Mesenteric fat pad (tissue), 1 donor: ENCODE measurements at regions not wholly inside any gene's neighbourhood (a gene's known extent, or its start where the extent isn't known, plus 50 kb on each side); places are given as distances from the start of the nearest gene placed in this dataset.

Source experiments
- DNase-seq: peaks from one replicate; pipeline ENCODE4 v3.0.0-alpha.2; 2020; ENCODE audit warnings: low spot score
- donor health status: DM: yes; HTN: yes; CAD: no.

DNA sequence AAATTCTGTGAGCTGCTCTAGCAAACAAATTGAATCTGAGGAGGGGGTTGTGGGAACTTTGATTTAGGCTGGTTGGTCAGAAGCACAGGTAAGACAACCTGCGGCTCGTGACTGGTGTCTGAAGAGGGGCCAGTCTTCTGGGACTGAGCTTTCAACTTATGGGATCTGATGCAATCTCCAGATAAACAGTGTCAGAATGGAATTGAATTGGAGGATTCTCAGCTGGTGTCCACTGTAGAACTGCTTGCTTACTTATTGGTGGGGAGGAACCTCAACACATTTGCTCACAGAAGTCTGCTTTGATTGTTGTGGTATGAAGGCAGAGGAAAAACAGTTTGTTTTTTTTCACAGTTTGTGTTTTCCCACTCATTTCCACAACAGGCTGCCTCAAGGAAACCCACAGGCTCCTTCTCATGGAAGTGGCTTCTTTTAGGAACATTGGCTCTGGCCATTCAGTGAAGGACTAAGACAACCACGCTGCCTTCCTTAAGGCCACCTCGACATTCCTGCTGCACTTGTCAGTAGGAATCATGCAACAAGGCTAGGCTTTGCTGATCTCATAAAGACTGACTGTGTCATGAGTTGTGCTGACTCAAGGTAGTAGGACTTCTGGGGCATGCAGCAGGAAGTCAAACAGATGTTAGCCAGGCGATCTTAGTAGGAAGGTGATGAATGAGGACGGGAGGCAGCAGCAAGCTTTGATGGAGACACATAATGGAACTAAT lies 104.7 kb downstream of the TSN start:
- no peak for DNase-seq

DNA sequence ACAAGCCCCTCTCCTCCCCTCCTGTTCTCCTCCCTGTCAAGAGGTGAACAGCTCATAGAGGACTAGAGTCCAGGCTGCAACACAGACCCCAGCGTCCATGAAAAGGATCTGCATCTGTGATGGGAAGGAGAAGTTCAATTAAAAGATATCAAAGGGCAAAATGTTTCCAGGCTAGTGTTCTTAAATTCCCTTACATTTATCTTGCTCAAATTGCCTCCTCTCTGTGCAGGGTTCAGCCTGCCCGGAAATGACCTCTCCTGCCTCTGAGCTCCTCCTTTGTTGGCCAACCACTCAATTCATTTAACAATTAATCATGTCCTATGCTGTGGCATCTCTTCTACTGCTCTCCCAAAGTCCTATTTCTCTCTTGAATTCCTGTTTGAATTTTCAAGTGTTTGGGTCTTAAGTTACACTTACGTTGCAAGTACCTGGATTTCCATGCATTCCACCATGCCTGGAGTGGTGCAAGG lies 105.3 kb downstream of the TSN start:
- DNase-seq = no peak

DNA sequence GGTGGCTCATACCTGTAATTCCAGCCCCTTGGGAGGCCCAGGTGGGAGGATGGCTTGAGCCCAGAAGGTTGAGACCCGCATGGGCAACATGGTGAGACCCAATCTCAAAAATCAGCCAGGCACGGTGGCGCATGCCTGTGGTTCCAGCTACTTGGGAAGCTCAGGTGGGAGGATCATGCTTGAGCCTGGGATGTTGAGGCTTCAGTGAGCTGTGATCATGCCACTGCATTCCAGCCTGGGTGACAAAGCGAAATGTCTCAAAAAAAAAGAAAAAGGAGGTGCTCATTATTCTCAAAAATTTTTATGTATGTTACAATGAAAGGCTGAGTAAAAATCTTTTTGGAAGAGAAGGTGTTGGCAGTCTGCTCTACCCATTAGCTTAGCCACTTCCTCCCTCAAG lies 106.8 kb downstream of the TSN start:
- no peak for DNase-seq

DNA sequence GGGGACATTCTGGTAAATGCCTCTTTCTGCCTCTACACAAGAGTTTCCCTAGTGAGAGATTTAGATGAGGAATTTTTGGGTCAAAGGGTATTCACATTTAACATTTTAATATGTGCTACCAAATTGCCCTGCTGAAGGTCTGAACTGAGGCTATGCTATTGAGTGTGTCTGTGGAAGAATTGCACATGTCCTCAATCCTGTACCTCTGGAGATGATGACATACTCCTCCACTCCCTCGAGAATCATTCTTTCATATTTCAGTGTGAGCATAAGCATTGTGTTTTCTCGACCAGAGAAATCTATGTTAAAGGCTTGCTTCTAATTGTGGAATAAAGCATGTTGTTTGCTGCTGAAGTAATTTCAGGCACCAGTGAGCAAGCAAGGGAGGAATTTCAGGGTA lies 110.5 kb downstream of the TSN start:
- no peak for DNase-seq

DNA sequence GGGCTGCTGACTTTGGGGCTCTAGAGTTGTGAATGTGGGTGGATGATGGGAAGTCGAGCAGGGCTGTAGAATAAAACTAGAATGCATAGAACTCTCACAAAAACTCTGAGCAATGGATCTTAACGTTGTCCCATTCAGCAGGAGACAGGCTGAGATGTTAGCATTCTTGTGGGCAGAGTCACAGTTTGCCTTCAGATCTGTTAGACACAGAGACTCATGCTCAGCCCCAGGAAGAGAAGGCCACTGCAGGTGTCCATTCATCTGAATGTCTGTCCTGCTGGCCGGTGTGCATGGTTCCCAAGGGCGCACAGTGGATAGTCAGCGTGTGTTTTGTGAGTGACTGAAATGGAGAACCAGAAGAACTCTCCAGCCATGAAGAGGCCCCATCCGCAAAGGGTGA lies 111.3 kb downstream of the TSN start:
- no peak for DNase-seq

DNA sequence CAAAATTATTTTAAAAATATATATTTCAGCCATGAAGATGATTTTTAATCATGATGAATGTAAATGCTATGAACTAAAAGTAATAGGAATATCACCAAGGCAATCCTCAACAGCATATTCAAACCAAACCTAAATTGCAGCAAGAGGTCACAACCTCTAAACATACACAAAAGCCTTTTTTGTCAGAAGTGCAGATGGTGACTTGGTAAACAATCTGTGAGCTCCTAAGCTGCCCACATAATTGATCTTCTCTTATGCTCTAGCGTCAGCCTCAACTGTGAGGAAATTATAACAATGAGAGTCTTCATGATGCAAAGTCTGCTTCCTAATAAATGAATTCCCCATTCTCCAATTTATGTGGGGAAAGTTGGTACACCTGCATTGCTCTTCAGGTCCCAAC lies 113.2 kb downstream of the TSN start:
- DNase-seq = no peak

DNA sequence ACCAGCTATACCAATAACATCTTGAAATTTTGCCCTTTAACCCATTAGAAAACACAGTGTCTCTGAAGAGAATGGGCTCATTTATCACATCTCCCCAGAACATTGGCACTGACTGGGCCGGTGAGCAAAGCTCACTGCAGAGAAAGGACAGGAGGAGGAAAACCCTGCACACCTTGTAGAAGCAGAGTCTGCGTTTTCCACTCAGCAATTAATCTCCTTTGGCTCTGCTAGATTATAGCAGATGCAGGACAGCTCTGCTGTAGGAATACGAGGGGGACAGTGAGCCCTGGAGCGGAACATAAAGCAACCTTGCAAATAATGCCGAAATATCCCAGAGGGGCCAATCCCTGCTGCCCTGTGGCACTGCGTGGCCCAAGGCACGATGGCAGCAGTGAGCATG lies 113.9 kb downstream of the TSN start:
- no peak for DNase-seq

DNA sequence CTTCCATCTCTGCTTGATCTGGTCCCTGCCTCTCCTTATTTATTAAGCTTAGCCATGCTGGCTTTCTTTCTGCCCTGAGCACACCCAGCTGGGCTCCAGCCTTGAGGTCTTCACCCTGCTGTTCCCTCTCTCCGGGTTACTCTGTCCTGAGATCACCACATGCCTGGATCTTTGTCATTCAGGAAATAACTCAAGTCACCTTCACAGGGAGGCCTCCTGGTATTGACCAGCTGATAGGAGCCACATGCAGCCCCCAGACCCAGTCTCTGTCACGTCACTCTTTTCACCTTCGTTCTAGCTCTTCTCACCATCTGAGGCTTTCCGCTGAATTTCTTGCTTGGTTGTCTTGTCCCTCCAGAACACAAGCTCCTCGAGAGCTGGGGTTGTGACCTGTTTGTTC lies 114.4 kb downstream of the TSN start:
- no peak for DNase-seq

DNA sequence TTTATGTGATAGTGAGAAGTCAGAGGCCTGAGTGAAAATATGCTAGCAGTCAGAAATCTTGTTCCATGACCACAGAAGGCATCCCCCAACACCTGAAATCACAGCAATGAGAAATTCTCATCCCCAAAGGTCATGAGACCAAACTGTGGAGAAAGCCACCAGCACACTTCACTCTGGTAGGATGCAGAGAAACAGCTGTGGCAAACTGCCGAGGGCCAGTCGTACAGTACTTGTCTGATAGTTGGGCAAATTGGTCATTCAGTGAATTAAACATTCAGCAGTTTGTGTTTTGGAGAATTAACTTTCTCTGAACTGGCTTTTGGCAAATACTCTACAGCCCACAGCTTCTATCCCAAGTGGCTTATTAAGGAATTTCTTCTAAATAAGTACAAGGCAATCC lies 117.2 kb downstream of the TSN start:
- no peak for DNase-seq

DNA sequence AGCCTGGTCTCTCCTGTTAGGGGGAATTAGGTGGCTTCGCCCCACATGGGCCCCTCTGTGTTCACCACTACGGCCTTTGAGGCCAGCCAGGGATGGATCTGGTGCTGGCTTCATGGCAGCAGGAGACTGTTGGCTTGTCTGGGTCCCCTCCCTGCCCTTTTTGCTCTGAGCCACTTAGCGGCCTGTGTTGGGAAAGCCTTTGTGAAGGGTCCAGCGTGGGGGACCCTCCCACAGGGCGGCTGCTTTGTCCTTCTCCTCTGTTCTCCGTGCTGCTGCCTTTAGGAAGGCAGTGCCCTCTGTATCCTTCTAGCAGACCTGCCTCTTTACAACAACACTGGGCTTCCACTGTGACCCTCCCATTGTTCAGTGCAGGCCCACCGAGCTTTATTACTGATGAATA lies 118.4 kb downstream of the TSN start:
- no peak for DNase-seq

DNA sequence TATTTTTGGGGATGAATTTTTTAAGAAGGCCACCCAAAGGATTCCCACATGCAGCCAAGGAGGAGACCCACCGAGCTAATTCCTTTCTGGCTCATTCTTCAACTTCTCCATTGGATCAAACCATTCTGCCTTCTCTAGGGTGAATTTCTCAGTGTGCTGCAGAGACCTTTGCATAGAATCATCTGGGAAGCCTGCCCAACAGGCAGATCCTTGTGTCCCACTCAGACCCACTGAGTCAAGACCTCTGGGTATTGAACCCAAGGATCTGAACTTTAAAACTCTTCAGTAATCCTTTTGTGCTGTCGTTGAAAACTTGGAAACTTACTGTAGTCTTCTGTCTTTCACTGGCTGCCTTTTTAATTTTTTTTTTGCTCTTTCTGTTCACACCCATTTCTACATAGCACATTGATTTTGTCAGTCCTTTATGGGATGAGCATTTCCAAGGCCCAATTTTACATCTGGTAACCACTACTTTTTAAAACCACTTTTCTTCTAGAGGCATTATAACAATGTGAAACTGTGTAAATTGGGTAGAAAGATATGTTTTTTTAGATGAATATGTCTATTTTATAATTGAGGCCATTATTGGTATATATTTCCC lies 120.2 kb downstream of the TSN start:
- no peak for DNase-seq

DNA sequence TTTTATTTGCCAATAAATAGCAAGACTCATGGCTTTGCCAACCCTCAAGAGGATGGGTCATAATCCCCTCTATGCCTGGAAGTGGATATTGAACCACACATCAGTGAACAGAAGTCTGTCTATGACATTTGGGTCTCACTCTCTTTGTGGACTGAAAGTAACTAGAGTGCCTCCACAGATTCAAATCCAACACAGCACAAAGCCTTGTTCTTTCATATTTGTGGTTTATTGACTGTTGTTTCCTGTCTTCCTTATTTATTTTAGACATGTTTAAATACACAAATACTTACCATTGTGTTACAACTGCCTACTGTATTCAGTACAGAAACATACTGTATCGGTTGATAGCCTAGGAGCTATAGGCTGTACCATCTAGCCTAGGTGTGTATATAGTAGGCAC lies 121.9 kb downstream of the TSN start:
- DNase-seq = no peak

DNA sequence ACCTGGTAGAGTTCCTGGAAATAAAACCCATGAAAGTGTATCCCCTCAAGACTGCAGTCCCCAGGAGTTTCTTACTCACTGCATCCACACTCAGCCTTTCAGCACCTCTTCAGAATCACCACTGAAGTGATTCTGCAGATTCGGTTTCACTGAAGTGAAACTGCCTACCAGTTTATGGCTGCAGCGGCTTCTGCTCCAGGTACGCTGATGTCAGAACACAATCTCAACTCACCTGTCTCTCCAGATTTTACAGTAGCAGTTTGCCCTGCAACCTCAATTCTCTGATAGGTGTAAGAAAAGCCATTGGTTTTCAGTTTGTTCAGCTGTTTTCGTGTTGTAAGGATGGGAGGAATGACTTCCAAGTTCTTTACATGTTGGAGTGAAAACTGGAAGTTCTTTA lies 124.8 kb downstream of the TSN start:
- peak; percentile 6 for DNase-seq

DNA sequence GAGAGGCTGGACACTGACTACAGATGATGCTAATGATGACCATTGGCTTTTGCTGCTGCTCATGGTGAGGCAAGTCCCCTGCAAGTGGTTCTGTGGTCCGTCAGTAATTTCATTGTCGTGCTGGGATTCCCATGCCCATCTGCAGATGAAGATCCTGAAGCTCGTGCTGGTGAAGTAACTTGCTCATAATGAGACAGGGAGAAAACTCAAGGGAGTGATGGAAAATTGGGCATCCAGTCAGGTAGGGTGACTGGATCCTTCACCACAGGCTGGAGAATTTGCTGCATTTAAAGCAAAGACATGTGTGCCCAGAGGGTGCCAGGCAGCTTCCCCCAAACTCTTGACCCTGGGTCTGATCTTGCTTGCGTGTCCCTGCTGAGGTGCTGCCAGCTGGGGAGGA lies 125.6 kb downstream of the TSN start:
- DNase-seq = peak; percentile 62

DNA sequence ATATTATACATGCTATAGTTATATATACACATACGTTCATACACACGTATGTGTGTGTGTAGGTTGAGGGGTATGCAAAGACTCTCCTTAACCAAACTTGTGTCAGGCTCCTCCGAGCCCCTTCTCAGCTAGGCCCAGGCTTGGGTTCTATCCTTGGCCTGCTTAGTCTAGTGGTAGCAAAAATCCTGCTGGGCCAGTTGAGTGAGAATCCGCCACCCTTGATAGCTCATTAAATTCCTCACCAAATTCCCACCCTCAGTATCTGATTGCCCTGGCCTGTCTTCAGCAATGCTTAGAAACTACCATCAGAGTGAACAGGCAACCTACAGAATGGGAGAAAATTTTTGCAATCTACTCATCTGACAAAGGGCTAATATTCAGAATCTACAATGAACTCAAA lies 126.5 kb downstream of the TSN start:
- DNase-seq = peak; percentile 22

DNA sequence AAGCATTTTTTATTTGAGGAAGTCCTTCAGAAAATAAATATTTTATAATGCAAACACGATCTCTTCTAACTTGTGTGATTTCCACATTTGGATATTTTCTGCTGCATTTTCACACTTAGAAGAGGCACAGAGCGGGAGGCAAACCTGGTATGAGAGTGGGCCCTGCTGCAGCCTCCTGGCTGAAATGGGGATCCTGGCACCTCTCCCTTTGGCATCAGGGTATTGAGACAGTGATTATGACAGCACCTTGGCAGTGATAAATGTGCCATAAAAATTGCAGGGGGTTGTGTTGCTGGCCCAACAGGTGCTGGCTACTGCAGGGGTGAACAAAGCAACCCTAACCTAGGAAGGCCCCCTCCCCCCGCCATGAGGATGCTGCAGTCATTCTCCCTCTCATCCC lies 128.6 kb downstream of the TSN start:
- DNase-seq = peak; percentile 47

DNA sequence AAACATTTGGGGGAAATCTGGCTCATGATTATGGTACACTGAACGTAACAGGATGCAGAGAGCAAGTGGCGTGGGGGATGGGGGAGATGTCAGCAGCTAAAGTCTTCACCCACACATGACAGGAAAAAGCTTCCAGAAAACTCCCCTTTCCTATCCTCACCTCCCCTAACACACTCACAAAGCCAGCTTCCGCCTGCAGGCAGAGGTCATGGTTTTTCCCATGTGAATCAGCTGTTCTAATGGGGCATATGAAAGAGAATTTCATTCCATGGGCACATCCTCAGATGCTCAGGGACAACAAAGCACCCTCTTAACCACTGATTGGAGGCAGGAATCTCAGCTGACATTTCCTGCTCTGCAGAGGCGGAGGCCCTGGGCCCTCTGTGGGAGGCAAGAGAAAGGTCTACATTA lies 129.1 kb downstream of the TSN start:
- DNase-seq = peak; percentile 62

DNA sequence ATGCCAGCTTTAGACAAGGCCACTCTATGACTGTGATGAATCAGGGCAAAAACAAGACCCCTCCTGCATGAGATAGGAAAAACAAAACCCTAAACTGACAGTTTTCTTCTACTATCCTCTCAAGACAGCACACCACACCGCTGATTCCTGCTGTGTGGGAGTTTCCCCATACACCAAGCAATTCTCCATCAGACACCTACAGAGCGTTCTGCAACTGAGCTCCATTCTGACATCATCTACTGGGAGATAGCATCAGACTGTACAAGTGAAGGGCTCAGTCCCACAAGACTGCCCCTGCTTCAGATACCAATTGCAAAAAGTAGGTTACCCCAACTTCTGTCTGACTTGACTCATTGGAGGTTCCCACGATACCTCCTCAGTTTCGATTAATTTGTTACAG lies 130.6 kb downstream of the TSN start:
- DNase-seq = peak; percentile 5

DNA sequence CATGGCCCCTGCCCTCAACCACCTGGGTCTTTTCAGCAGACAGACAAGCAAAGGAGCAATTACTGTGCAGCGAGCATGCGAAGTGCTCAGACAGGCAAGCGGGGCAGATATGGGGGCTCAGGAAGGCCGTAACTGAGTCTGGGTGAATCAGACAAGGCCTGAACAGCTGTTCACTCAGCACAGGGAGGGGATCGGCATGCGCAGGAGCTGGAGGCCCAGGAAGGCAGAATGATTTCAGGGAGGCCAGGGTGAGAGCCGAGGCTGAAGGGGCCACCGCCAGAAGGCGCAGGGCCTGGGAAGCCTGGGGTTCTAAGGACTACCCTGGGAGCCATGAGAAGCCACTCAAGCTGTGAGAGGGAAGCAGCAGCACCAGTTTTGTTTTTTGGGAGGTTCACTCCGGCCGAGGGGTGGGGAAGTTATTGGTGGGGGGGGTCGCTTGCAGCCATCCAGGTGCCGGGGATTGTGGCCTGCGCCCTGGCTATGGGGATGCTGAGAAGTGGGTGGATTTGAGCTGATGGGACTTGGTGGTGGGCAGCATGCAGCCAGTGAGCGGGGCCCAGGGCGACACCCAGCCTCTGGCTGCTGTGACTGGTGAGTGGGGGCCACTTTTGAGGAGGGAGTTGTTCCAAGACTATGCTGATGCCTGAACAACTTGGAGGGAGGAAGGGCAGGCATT lies 132.2 kb downstream of the TSN start:
- DNase-seq = peak; percentile 37

DNA sequence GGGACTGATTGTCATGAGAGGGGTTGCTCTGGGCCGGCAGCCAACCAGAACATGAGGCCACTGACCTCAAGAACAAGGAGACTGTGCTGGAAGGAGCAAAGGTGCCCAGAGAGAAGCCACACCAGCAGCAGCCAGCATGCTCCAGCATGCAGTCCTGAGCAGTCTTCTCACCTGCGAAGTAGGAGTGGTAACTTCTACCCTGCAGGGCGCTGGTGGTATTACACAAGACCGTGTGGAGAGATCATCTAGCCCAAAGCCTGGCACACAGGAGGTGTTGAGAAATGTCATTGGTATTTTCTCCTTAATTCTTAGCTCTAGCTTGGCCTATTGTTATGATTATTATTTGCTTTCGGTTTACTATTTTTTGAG lies 132.7 kb downstream of the TSN start:
- no peak for DNase-seq

DNA sequence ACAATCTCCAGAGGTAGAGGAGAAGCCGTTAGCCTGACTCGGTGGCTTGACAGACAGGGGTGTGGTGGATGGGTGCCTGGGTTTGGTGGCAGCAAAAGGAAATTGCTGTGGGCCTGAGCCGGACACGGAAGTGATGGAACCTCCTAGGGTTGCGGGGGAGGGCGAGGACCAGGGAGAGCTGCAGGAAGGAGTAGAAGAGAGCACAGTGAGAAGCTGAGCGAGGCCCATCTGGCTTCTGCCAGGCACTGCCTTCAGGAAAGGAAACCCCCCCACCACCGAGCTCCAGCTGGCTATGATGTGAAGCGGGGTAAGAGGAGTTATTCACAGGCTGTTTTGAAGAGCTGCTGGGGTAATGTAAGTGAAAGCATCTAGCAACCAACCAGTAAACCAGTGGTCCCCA lies 134.6 kb downstream of the TSN start:
- DNase-seq = no peak

DNA sequence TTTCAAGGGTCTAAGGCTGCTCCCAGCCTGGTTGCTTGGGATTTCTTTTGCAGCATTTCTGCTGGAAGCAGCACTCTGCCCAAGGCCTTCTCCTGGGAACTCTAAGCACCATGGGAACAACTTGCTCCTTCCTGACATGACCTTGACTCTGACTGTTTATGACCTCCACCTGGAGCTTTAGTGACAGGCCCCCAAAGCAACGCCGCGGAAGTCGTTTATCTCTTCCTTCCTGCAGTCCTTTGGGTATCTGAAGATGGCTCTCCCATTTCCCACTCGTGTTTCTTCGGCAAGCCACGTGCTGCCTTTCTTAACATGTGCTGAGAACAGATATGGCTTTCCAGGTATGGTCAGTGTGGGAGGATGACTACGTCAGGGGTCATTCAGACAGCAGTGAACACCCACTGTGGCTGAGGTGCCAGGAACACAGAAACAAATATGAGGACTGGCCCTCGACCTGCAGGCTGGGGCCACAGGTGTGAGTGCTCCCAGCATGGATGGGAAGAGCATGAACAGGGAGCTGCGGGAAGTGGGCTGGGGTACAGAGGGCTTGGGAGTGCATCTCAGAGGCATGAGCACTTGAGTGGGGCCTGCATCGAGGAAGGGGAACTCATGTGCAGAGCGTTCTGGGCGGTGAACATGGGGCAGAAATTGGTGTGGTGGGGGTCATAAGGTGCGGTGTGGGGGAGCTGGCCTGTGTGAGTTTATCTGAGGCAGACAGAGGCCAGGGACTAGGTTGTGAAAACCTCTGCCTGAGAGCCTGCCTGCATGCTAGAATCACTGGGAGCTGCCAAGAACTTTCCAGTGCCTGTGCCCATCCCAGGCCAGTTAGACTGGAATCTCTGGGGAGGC lies 140.5 kb downstream of the TSN start:
- DNase-seq = no peak
